HG03064 (cell line): ENCODE measurements at regions not wholly inside any gene's neighbourhood (a gene's known extent, or its start where the extent isn't known, plus 50 kb on each side); places are given as distances from the start of the nearest gene placed in this dataset.

ENCODE experiments used
- ATAC-seq: cut with Tn5 transposase; IDR thresholded peaks from one replicate; pipeline ENCODE4 v1.9.1; 2021; ENCODE audit warnings: low read depth; ENCODE audit not compliant: unreplicated experiment

- ATAC-seq = no peak
Measured at GRCh38 chr9:8262625-8263622, 463.3 kb upstream of the DMAC1 start.

- ATAC-seq = no peak
Measured at GRCh38 chr9:8261737-8262136, 462.2 kb upstream of the DMAC1 start.

GRCh38 chr9:8259028-8259427, 459.4 kb upstream of the DMAC1 start:
- ATAC-seq = no peak

GRCh38 chr9:8256880-8257279, 457.3 kb upstream of the DMAC1 start:
- ATAC-seq = no peak

GRCh38 chr9:8255850-8256249, 456.3 kb upstream of the DMAC1 start:
- no peak for ATAC-seq

- ATAC-seq = no peak
Measured at GRCh38 chr9:8254541-8254940, 455.0 kb upstream of the DMAC1 start.

GRCh38 chr9:8252445-8252844, 452.9 kb upstream of the DMAC1 start:
- no peak for ATAC-seq

GRCh38 chr9:8251566-8251965, 452.0 kb upstream of the DMAC1 start:
- no peak for ATAC-seq

GRCh38 chr9:8244505-8245092, 445.0 kb upstream of the DMAC1 start:
- ATAC-seq = no peak

- no peak for ATAC-seq
Measured at GRCh38 chr9:8241201-8241600, 441.6 kb upstream of the DMAC1 start.

- ATAC-seq = no peak
Measured at GRCh38 chr9:8237096-8237495, 437.5 kb upstream of the DMAC1 start.

GRCh38 chr9:8235489-8235888, 435.9 kb upstream of the DMAC1 start:
- ATAC-seq = no peak

- no peak for ATAC-seq
Measured at GRCh38 chr9:8234316-8234715, 434.7 kb upstream of the DMAC1 start.

GRCh38 chr9:8232726-8233125, 433.1 kb upstream of the DMAC1 start:
- no peak for ATAC-seq

- ATAC-seq = no peak
Measured at GRCh38 chr9:8229226-8229625, 429.6 kb upstream of the DMAC1 start.

GRCh38 chr9:8224381-8224801, 424.8 kb upstream of the DMAC1 start:
- no peak for ATAC-seq

GRCh38 chr9:8223861-8224260, 424.3 kb upstream of the DMAC1 start:
- no peak for ATAC-seq

GRCh38 chr9:8221462-8221861, 421.9 kb upstream of the DMAC1 start:
- no peak for ATAC-seq

GRCh38 chr9:8208465-8208864, 408.9 kb upstream of the DMAC1 start:
- ATAC-seq = no peak

GRCh38 chr9:8207596-8207995, 408.0 kb upstream of the DMAC1 start:
- ATAC-seq = no peak

- ATAC-seq = no peak
Measured at GRCh38 chr9:8206720-8207119, 407.1 kb upstream of the DMAC1 start.

GRCh38 chr9:8205576-8205975, 406.0 kb upstream of the DMAC1 start:
- ATAC-seq = no peak
